HG03095 (cell line): ENCODE measurements at regions not wholly inside any gene's neighbourhood (a gene's known extent, or its start where the extent isn't known, plus 50 kb on each side); places are given as distances from the start of the nearest gene placed in this dataset.

Source experiments
- ATAC-seq: cut with Tn5 transposase; IDR thresholded peaks from one replicate; pipeline ENCODE4 v1.9.1; 2021; ENCODE audit warnings: moderate library complexity; ENCODE audit not compliant: unreplicated experiment

DNA sequence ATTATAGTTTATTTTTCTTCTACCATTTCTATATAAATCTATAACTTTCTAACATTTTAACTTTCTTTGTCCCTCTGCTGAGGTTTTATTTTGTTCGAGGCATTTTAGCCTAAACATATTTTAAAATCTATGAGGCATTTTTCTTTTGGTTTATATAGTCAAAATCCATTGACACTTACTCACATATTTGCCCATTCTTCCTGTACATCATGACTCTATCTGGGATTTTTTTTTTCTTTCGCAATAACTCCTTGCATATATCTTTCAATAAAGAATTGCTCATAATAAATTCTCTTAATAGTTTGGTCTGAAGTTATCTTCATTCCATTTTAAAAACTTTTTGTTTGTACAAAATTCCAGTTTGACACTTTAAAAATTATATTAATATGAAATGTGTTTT, 632.3 kb downstream of the TLE4 start:
- no peak for ATAC-seq

- ATAC-seq = no peak
These were observed 625.9 kb downstream of the TLE4 start for GRCh38 chr9:80197661-80198060.

DNA sequence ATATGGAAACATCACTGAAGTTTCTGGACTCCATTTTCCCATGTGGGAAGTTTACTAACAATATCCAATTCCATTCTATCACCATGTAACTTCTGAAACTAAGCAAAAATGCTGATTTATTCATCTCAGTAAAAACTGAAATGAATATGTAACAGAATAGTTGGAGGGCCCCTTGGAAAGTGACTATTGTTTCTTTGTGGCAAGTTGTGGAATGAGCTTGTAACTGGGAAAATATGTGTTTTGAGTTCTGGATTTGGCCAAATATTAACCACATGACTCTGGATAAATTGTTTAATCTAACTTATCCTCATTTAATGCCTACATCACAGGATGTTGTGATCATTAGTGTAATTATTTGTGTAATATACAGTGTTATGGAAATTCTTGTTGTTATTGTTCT, 619.3 kb downstream of the TLE4 start:
- ATAC-seq = no peak

DNA sequence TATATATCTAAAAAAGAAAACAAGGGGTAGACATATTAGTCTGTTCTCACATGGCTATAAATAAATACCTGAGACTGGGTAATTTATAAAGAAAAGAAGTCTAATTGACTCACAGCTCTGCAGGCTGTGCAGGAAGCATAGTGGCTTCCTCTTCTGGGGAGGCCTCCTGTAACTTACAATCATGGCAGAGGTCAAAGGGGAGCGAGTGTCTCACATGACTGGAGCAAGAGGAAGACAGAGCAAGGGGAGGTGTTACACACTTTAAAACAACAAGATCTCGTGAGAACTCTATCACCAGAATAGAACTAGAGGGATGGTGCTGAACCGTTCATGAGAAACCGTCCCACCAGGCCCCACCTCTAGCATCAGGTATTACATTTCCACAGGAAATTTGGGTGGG, 616.8 kb downstream of the TLE4 start:
- no peak for ATAC-seq

DNA sequence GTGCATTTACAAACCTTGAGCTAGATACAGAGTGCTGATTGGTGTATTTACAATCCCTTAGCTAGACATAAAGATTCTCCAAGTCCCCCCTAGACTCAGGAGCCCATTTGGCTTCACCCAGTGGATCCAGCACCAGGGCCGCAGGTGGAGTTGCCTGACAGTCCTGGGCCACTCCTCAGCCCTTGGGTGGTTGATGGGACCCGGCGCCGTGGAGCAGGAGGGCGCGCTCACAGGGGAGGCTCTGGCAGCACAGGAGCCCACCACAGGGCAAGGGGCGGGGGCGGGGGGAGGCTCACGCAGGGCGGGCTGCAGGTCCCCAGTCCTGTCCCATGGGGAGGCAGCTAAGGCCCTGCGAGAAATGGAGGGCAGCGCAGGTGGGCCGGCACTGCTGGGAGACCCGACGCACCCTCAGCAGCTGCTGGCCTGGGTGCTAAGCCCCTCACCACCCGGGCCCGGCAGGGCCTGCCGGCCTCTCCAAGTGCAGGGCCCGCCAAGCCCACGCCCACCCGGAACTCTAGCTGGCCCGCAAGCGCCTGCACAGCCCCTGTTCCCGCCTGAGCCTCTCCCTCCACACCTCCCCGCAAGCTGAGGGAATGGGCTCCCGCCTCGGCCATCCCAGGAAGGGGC, 613.5 kb downstream of the TLE4 start:
- no peak for ATAC-seq

- ATAC-seq = no peak
These were observed 606.2 kb downstream of the TLE4 start for GRCh38 chr9:80177949-80178480.

DNA sequence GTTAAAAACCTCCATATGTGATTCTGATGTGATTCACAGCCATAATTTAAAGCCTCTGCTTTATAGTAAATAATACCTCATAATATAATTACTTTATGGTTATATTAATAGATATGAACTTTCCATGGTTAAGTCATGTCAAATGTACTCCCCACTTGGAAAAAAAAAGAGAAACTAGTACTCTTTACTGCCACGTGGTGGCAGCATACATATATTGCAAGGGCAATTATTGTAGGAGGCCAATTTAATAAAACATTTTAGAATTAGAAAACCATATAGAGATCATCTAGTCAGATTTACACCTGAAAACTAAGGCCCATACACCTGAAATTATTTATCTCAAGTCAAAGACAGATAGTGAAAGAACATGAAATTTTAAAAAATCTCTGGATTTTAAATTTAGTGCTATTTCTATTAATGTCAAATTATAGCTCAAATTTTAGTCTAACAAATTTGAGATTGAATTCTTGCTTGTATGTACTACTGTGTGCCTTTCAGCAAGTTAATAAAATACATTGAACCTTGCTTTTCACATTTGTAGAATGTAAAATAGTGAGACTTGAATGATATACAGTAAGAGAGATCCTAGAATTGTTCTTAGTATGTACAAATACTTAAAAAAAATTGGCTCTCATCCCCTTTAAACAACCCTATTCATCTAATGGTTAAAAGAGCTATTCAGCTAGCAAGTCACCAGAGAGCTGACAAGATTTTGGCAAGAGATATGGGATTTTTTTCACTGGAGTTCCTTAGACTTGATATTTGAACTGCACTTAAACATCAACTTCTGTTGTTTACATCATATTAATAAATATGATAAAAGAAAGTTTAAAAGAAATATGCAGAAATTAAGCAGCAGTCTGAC, 603.8 kb downstream of the TLE4 start:
- ATAC-seq = no peak

- peak; percentile 77 for ATAC-seq
These were observed 592.1 kb downstream of the TLE4 start for GRCh38 chr9:80163889-80164288.

DNA sequence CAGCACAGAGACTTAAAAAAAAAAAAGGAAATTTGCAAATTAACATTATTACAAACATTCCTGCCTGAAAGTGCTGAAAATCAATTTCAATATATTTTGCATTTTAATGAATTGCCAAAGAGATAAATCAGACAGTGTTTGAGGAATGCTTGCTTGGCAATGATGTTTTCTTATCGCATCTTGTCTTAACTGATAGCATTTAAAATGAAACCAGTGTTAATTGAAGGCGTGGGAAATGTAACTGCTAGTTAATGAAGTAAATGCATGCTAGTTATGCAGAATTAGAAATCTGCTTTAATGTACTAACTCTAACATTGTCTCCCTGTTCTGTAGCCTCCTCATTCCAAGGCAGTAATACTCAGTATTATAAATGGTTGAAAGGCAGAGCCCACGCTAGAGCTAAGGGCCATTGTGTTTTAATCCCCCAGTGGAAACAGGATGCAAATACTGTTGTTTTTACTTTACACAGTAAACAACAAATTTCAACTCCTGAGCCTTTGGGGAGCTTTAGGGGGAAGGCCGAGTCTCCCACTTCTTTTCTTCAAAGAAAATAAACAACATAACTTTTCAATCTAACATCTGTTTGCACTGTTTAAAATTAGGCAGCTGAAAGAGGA, 586.9 kb downstream of the TLE4 start:
- ATAC-seq = no peak

DNA sequence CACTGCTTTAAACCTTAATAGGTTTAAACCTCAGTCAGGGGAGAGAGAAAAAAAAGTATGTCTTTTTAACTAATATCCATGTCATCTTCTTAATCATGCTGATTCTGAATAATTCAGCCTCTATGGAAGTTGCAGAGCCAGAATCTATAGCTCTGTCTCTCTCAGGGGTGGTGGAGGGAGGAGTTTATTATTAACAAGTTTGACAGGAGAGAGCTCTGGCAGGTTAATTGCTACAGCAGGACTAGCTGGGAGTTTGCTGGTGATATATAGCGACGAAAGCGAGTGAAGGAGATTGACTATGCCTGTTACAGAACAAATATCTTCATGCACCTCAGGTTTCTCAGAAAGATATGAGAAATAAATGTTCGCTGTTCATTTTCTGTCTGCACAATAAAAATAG, 586.4 kb downstream of the TLE4 start:
- peak; percentile 13 for ATAC-seq

- peak; percentile 25 for ATAC-seq
These were observed 585.8 kb downstream of the TLE4 start for GRCh38 chr9:80157561-80157983.

- peak; percentile 76 for ATAC-seq
These were observed 585.1 kb downstream of the TLE4 start for GRCh38 chr9:80156756-80157472.

DNA sequence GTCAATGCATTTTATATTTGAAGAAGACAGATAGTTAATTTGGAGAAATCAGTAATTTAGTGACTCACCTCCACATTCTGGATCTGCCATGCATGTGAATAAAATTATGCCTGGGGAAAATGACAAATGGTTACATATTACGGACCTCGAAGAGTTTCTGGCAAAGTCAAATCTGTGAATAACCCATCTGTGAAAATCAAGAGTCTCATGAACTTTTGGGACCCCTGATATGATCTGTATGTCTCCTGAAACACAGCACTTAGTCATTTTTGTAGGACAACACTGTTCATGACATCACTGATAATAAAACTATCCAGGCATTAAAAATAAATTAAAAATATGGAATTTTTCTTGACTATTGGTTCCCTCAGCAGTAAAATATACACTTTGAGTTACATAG, 584.5 kb downstream of the TLE4 start:
- ATAC-seq = no peak

- no peak for ATAC-seq
These were observed 576.1 kb downstream of the TLE4 start for GRCh38 chr9:80147866-80148265.

GRCh38 chr9:80146466-80146865, 574.7 kb downstream of the TLE4 start:
- ATAC-seq = no peak

- no peak for ATAC-seq
These were observed 573.1 kb downstream of the TLE4 start for GRCh38 chr9:80144856-80145255.

DNA sequence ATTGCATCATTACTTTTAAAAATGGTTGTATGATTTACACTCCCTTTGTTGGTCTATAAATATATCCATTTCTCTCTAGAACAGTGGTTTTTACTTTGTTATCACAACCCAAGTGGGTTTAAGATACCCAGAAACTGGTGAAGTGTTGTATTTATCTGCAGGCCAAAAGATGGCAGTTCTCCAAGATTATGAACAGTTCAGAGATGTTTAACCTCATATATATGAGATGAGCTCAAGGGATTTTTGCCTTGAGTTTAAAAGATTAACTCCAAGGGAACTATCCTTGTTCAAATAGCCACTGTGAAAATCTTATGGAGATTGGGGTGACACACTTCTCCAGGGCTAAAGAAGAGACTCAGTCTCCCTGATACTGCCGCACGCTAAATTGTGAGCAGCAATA, 572.6 kb downstream of the TLE4 start:
- no peak for ATAC-seq

- peak; percentile 75 for ATAC-seq
These were observed 572.1 kb downstream of the TLE4 start for GRCh38 chr9:80143899-80144298.

DNA sequence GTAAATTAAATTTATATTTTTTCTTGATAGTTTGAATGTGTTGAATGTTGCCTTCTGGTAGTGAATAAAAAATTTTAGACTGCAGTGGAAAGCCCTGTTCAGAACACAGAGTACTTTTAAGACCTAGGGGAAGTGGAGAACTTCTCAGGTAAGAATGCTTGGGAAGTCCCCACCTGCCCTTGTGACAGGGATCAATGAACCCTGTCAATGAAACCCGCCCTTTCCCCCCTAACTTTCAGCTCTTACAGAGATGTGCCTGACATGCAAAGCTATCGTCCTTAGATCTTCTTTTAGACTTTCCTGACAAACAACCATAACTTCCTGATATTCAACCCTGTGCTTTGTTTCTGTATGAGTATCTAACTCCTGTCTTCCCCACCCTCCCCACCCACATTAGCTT, 562.7 kb downstream of the TLE4 start:
- ATAC-seq = peak; percentile 99

DNA sequence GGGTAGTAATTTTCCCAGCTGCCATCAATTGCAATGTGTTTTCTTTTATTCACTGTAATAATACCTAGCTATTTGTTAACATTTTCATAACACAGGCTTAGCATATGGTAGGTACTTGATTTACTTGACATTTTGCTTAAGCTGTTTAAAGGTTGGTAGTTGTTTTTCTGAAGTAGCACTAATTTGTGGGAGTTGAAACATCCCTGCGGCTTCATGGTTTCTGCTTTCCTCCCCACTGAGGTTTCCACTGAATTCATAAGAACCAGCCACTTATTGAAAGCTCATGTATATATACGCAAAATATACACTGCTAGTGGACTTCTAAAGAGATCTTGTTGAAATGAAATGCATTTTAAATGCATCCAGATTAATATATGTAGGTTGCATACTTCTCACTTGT, 559.9 kb downstream of the TLE4 start:
- ATAC-seq = no peak

DNA sequence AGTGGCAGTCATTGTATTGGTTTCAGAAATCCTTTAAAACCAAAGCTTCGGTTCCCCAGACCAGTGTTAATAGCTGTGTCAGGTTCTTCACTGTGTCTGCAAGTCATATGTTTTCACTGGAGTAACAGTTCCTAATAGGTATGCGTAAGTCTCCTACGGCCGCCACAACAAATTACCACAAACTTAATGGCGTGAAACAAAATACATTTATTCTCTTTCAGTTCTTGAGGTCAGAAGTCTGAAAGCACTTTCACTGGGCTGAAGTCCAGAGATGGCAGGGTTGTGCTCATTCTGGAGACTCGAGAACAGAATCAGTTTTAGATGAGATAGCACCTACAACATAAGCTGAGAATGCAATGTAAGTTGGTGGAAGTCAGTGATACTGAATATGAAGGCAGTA, 556.2 kb downstream of the TLE4 start:
- no peak for ATAC-seq
